HCT116 (cell line): ENCODE measurements at regions not wholly inside any gene's neighbourhood (a gene's known extent, or its start where the extent isn't known, plus 50 kb on each side); places are given as distances from the start of the nearest gene placed in this dataset.

Experiments
- ATAC-seq: fragments of 200-7000 bp; cut with Tn5 transposase; 2 replicates; pipeline ENCODE4 v1.9.1; 2020; ENCODE audit warnings: mild to moderate bottlenecking, moderate library complexity
- BruUV-seq: library from RNA; stranded (reverse); fragments of 400-500 nt; replicated peaks from 2 replicates; lab custom pipeline; 2021; lab: Mats Ljungman, UMichigan
- CTCF ChIA-PET: fragments of 300-600 bp; sonication (Branson Sonifier 250); formaldehyde crosslinking; loops from one replicate; lab custom pipeline; 2021; ENCODE audit warnings: antibody characterized with exemption; lab: Charles Lee
- POLR2A ChIA-PET: fragments of 300-600, 350-600 bp; sonication (Branson Sonifier 250); formaldehyde crosslinking; loops from one replicate; lab custom pipeline; 2021; ENCODE audit warnings: antibody characterized with exemption; lab: Charles Lee
- RAD21 ChIA-PET, 2 experiments: fragments of 300-600 bp; sonication (Branson Sonifier 250); formaldehyde crosslinking; loops; one replicate each; lab custom pipeline; 2023; ENCODE audit warnings: low total read pairs in 2 of 2; ENCODE audit not compliant: uncharacterized antibody in 2 of 2, unreplicated experiment in 2 of 2, low non-redundant PET in 1 of 2; lab: Charles Lee
- DNase-seq: peaks from one replicate; pipeline ENCODE4 v3.0.0-alpha.2; 2010; ENCODE audit warnings: low read depth, low spot score
- H2AFZ ChIP-seq: fragments of 200-600 bp; shearing (Covaris generic), sonication (generic); 2 replicates; pipeline ENCODE4 v1.6.1; 2017; ENCODE audit warnings: low read depth, mixed run types, mixed read lengths, antibody characterized with exemption, low read length; ENCODE audit not compliant: poor library complexity, severe bottlenecking
- H3K27ac ChIP-seq: 2 replicates; pipeline ENCODE4 v1.5.1; 2012; ENCODE audit warnings: low read depth, low read length
- H3K27me3 ChIP-seq: fragments of 200-600 bp; sonication (generic); 2 replicates; pipeline ENCODE4 v1.6.1; 2016; ENCODE audit warnings: mixed run types, low read length, mixed read lengths; ENCODE audit not compliant: insufficient read depth
- H3K36me3 ChIP-seq, 2 experiments: fragments of 200-500 bp in 1 of 2; fragments of 200-600 bp in 1 of 2; sonication (Bioruptor generic) in 1 of 2; sonication (generic) in 1 of 2; 2 replicates each; pipeline versions ENCODE4 v1.5.1 to v1.6.1; 2014 to 2016; ENCODE audit warnings: low read length in 2 of 2, inconsistent platforms in 1 of 2, mixed read lengths in 1 of 2, mixed run types in 1 of 2; ENCODE audit not compliant: insufficient read depth in 2 of 2, control insufficient read depth in 1 of 2
- H3K4me1 ChIP-seq, 2 experiments: fragments of 200-600 bp in 1 of 2; sonication (generic) in 1 of 2; 2 replicates each; pipeline versions ENCODE4 v1.5.1 to v1.6.1; 2012 to 2017; ENCODE audit warnings: low read length in 2 of 2, inconsistent platforms in 1 of 2, mild to moderate bottlenecking in 1 of 2, mixed read lengths in 1 of 2, mixed run types in 1 of 2, moderate library complexity in 1 of 2; ENCODE audit not compliant: insufficient read depth in 2 of 2, control insufficient read depth in 1 of 2
- H3K4me2 ChIP-seq: fragments of 200-600 bp; sonication (generic); 2 replicates; pipeline ENCODE4 v1.6.1; 2017; ENCODE audit warnings: mixed run types, low read length, mixed read lengths
- H3K4me3 ChIP-seq, 2 experiments: fragments of 200-600 bp in 1 of 2; sonication (generic) in 1 of 2; replicated peaks in 1 of 2; 2 replicates each; pipeline ENCODE4 v1.5.1; 2011 to 2016; ENCODE audit warnings: low read length in 2 of 2, control low read depth in 1 of 2, low read depth in 1 of 2, mild to moderate bottlenecking in 1 of 2, mixed read lengths in 1 of 2, mixed run types in 1 of 2
- H3K79me2 ChIP-seq: fragments of 200-600 bp; sonication (generic); 2 replicates; pipeline ENCODE4 v1.6.1; 2017; ENCODE audit warnings: mild to moderate bottlenecking, mixed run types, low read length, moderate library complexity, mixed read lengths; ENCODE audit not compliant: insufficient read depth
- H3K9ac ChIP-seq: fragments of 200-600 bp; sonication (generic); 2 replicates; pipeline ENCODE4 v1.6.1; 2016; ENCODE audit warnings: low read length, mixed read lengths
- H3K9me2 ChIP-seq: fragments of 200-600 bp; sonication (generic), shearing (Covaris generic); 2 replicates; pipeline ENCODE4 v1.6.1; 2017; ENCODE audit warnings: mixed run types, mild to moderate bottlenecking, moderate library complexity; ENCODE audit not compliant: insufficient read depth
- H3K9me3 ChIP-seq, 2 experiments: fragments of 200-500 bp in 1 of 2; fragments of 200-600 bp in 1 of 2; sonication (Bioruptor generic) in 1 of 2; sonication (generic) in 1 of 2; 2 replicates each; pipeline ENCODE4 v1.6.1; 2014 to 2017; ENCODE audit warnings: low read length in 2 of 2, mixed read lengths in 2 of 2, inconsistent platforms in 1 of 2, low read depth in 1 of 2, mild to moderate bottlenecking in 1 of 2, mixed run types in 1 of 2, moderate library complexity in 1 of 2; ENCODE audit not compliant: control insufficient read depth in 1 of 2, insufficient read depth in 1 of 2
- H4K20me1 ChIP-seq: fragments of 200-600 bp; sonication (generic), shearing (Covaris generic); 2 replicates; pipeline ENCODE4 v1.6.1; 2017; ENCODE audit warnings: mixed run types, mild to moderate bottlenecking, moderate library complexity; ENCODE audit not compliant: insufficient read depth
- CBX3 ChIP-seq: IDR thresholded peaks from 2 replicates; pipeline ENCODE4 v1.6.1; 2012; ENCODE audit warnings: low read depth
- EGR1 ChIP-seq: IDR thresholded peaks from 2 replicates; pipeline ENCODE4 v1.6.1; 2012; ENCODE audit warnings: low read depth
- ELF1 ChIP-seq: IDR thresholded peaks from 2 replicates; pipeline ENCODE4 v1.6.1; 2012; ENCODE audit warnings: low read depth, borderline replicate concordance
- EZH2phosphoT487 ChIP-seq: fragments of 200-600 bp; IDR thresholded peaks from 2 replicates; pipeline ENCODE4 v1.6.1; 2018; ENCODE audit warnings: antibody characterized with exemption, borderline replicate concordance
- FOSL1 ChIP-seq: IDR thresholded peaks from 2 replicates; pipeline ENCODE4 v1.6.1; 2012; ENCODE audit warnings: low read depth
- JUND ChIP-seq: IDR thresholded peaks from 2 replicates; pipeline ENCODE4 v1.6.1; 2012
- POLR2A ChIP-seq: IDR thresholded peaks from 2 replicates; pipeline ENCODE4 v1.7.0; 2011; ENCODE audit warnings: borderline replicate concordance; ENCODE audit not compliant: insufficient read depth, insufficient read length; ENCODE audit errors: extremely low read depth
- POLR2AphosphoS5 ChIP-seq: IDR thresholded peaks from 2 replicates; pipeline ENCODE4 v1.6.1; 2011; ENCODE audit warnings: mild to moderate bottlenecking, low read depth, low read length, moderate library complexity
- RAD21 ChIP-seq: IDR thresholded peaks from 2 replicates; pipeline ENCODE4 v1.6.1; 2012; ENCODE audit warnings: low read depth, mild to moderate bottlenecking
- REST ChIP-seq: IDR thresholded peaks from 2 replicates; pipeline ENCODE4 v1.6.1; 2012; ENCODE audit warnings: low read depth
- SIN3A ChIP-seq: IDR thresholded peaks from 2 replicates; pipeline ENCODE4 v1.6.1; 2012; ENCODE audit warnings: low read depth
- SRF ChIP-seq: IDR thresholded peaks from 2 replicates; pipeline ENCODE4 v1.6.1; 2012; ENCODE audit warnings: low read depth
- TCF7L2 ChIP-seq: IDR thresholded peaks from 2 replicates; pipeline ENCODE4 v1.7.0; 2011; ENCODE audit warnings: borderline replicate concordance, inconsistent platforms; ENCODE audit not compliant: insufficient read depth, insufficient read length; ENCODE audit errors: extremely low read depth
- YY1 ChIP-seq: IDR thresholded peaks from 2 replicates; pipeline ENCODE4 v1.6.1; 2011; ENCODE audit warnings: low read length, low read depth, moderate library complexity, mild to moderate bottlenecking; ENCODE audit not compliant: insufficient replicate concordance; ENCODE audit errors: extremely low read depth
- ZBTB33 ChIP-seq: IDR thresholded peaks from 2 replicates; pipeline ENCODE4 v1.6.1; 2011; ENCODE audit warnings: mild to moderate bottlenecking, low read length, moderate library complexity; ENCODE audit not compliant: insufficient replicate concordance; ENCODE audit errors: extremely low read depth
- ZFX ChIP-seq: fragments of 450-650 bp; IDR thresholded peaks from 2 replicates; pipeline ENCODE4 v1.6.1; 2017
- ZNF274 ChIP-seq: fragments of 200-500 bp; sonication (Bioruptor generic); IDR thresholded peaks from 2 replicates; pipeline ENCODE4 v1.6.1; 2014; ENCODE audit warnings: mild to moderate bottlenecking, low read depth, low read length, inconsistent platforms
- intact Hi-C: fragments of 100-400 bp; cut with micrococcal nuclease; formaldehyde crosslinking; loops from 2 replicates; pipeline ENCODE4 v1.10.0; 2022

- TF ChIP-seq REST (no peak), ZNF274 (no peak), CBX3 (no peak), ZFX (no peak), SIN3A (no peak), POLR2A (no peak), EZH2phosphoT487 (no peak), POLR2AphosphoS5 (no peak), JUND (no peak), ZBTB33 (no peak), SRF (no peak), YY1 (no peak), EGR1 (no peak), FOSL1 (no peak), TCF7L2 (no peak), RAD21 (no peak), ELF1 (no peak)
- no peak for DNase-seq
- Histone ChIP-seq H2AFZ (no peak overlapping the region), H3K79me2 (no peaks in the 10 kb centered on the region), H3K4me3 (no peak overlapping the region), H3K9me2 (no peaks in the 10 kb centered on the region), H3K36me3 (no peaks in the 10 kb centered on the region), H4K20me1 (no peaks in the 10 kb centered on the region), H3K9ac (no peak overlapping the region), H3K4me1 (no peaks in the 10 kb centered on the region), H3K4me2 (no peak overlapping the region), H3K9me3 (no peaks in the 10 kb centered on the region), H3K27ac (no peak overlapping the region), H3K27me3 (no peaks in the 10 kb centered on the region)
- RAD21 ChIA-PET, result no interaction called here
- POLR2A ChIA-PET, result no interaction called here
- intact Hi-C loops, result no loop called here
- ATAC-seq, result no peak
- CTCF ChIA-PET, result no interaction called here
- no TSS peak for BruUV-seq
These were observed 310.0 kb downstream of the IPO8 start for GRCh38 chr12:30385706-30386105.
